Nephron progenitor cell (in vitro differentiated cells): ENCODE measurements at regions not wholly inside any gene's neighbourhood (a gene's known extent, or its start where the extent isn't known, plus 50 kb on each side); places are given as distances from the start of the nearest gene placed in this dataset.
A peak's percentile ranks its signal among the peaks of the same experiment; 100 is the strongest.
"Not testable (repeated sequence)": the region's sequence is repeated elsewhere in the genome, so short reads cannot be mapped to it uniquely, and the experiment has no call there.

Experiments
- DNase-seq: peaks from one replicate; pipeline ENCODE4 v3.0.0; 2021
- H3K27ac Mint-ChIP-seq: 2 replicates; pipeline ENCODE4 v1.8.0; 2021; ENCODE audit warnings: mild to moderate bottlenecking, moderate library complexity, mixed read lengths
- H3K27me3 Mint-ChIP-seq: 2 replicates; pipeline ENCODE4 v1.8.0; 2021; ENCODE audit warnings: mild to moderate bottlenecking, low read depth, mixed read lengths; ENCODE audit not compliant: poor library complexity
- H3K36me3 Mint-ChIP-seq: 2 replicates; pipeline ENCODE4 v1.8.0; 2021; ENCODE audit warnings: low read depth, mixed read lengths
- H3K4me1 Mint-ChIP-seq: 2 replicates; pipeline ENCODE4 v1.8.0; 2021; ENCODE audit warnings: mixed read lengths
- H3K4me3 Mint-ChIP-seq: 2 replicates; pipeline ENCODE4 v1.8.0; 2021; ENCODE audit warnings: mild to moderate bottlenecking, moderate library complexity, mixed read lengths
- H3K9me3 Mint-ChIP-seq: 2 replicates; pipeline ENCODE4 v1.8.0; 2021; ENCODE audit warnings: mild to moderate bottlenecking, moderate library complexity, mixed read lengths
- CTCF ChIP-seq: fragments of 200-600 bp; sonication (generic); IDR thresholded peaks from 2 replicates; pipeline ENCODE4 v1.5.0; 2021; ENCODE audit warnings: antibody characterized with exemption

GRCh38 chr2:8611246-8611645 lies 70.6 kb upstream of the ID2 start:
- Mint-ChIP-seq H3K4me3 (no peak overlapping the region), H3K4me1 (peaks cover 80% of the 10 kb centered on the region), H3K36me3 (peaks cover 14% of the 10 kb centered on the region), H3K27me3 (peaks cover 4% of the 10 kb centered on the region), H3K27ac (peak overlapping the region; percentile 78), H3K9me3 (peaks cover 20% of the 10 kb centered on the region)
- TF ChIP-seq CTCF = no peak
- DNase-seq = no peak

- H3K27ac Mint-ChIP-seq = peak overlapping the region; percentile 78
- H3K4me3 Mint-ChIP-seq = peak overlapping the region; percentile 38
- peaks cover 81% of the 10 kb centered on the region for H3K4me1 Mint-ChIP-seq
- TF ChIP-seq CTCF = no peak
- H3K36me3 Mint-ChIP-seq = peaks cover 14% of the 10 kb centered on the region
- peaks cover 4% of the 10 kb centered on the region for H3K27me3 Mint-ChIP-seq
- no peak for DNase-seq
- peaks cover 20% of the 10 kb centered on the region for H3K9me3 Mint-ChIP-seq
Measured at GRCh38 chr2:8611700-8612099, 70.2 kb upstream of the ID2 start.

- no peak for DNase-seq
- Mint-ChIP-seq H3K27me3 (peaks cover 7% of the 10 kb centered on the region), H3K27ac (peak overlapping the region; percentile 27), H3K36me3 (peaks cover 14% of the 10 kb centered on the region), H3K4me3 (no peak overlapping the region), H3K9me3 (peaks cover 20% of the 10 kb centered on the region), H3K4me1 (peaks cover 79% of the 10 kb centered on the region)
- no peak for TF ChIP-seq CTCF
Measured at GRCh38 chr2:8612734-8613179, 69.1 kb upstream of the ID2 start.

- Mint-ChIP-seq H3K36me3 (peaks cover 19% of the 10 kb centered on the region), H3K4me1 (peaks cover 79% of the 10 kb centered on the region), H3K27ac (peak overlapping the region; percentile 27), H3K9me3 (peaks cover 20% of the 10 kb centered on the region)
- not testable (repeated sequence) for H3K27me3 Mint-ChIP-seq, DNase-seq, H3K4me3 Mint-ChIP-seq
Measured at GRCh38 chr2:8613207-8613999, 68.5 kb upstream of the ID2 start.

- Mint-ChIP-seq H3K27ac (no peak overlapping the region), H3K4me3 (no peak overlapping the region), H3K27me3 (peaks cover 13% of the 10 kb centered on the region), H3K9me3 (peaks cover 20% of the 10 kb centered on the region), H3K4me1 (peaks cover 70% of the 10 kb centered on the region), H3K36me3 (peaks cover 19% of the 10 kb centered on the region)
- no peak for DNase-seq
- TF ChIP-seq CTCF = no peak
Measured at GRCh38 chr2:8614646-8615045, 67.2 kb upstream of the ID2 start.

- peaks cover 16% of the 10 kb centered on the region for H3K9me3 Mint-ChIP-seq
- H3K4me3 Mint-ChIP-seq = no peak overlapping the region
- TF ChIP-seq CTCF = no peak
Measured at GRCh38 chr2:8615252-8615575, 66.6 kb upstream of the ID2 start.

More at GRCh38 chr2:8615252-8615575, 66.6 kb upstream of the ID2 start:
- peaks cover 70% of the 10 kb centered on the region for H3K4me1 Mint-ChIP-seq
- peaks cover 19% of the 10 kb centered on the region for H3K36me3 Mint-ChIP-seq
- DNase-seq = no peak
- H3K27ac Mint-ChIP-seq = no peak overlapping the region
- H3K27me3 Mint-ChIP-seq = peaks cover 13% of the 10 kb centered on the region
